Activated naive CD8-positive, alpha-beta T cell treated with anti-CD3 and anti-CD28 coated beads, Interleukin-2, amount 50 U/mL, for 16 hours (primary cell): ENCODE measurements at regions not wholly inside any gene's neighbourhood (a gene's known extent, or its start where the extent isn't known, plus 50 kb on each side); places are given as distances from the start of the nearest gene placed in this dataset.
A peak's percentile ranks its signal among the peaks of the same experiment; 100 is the strongest.

Source experiments
- DNase-seq: peaks from one replicate; pipeline ENCODE4 v3.0.0-alpha.2; 2020; ENCODE audit warnings: low read depth, low spot score

GRCh38 chr12:4052691-4053090 is 179.5 kb upstream of the PARP11 start:
- DNase-seq = no peak

- DNase-seq = no peak
Observed at GRCh38 chr12:4051596-4051995, 178.4 kb upstream of the PARP11 start.

- DNase-seq = no peak
Observed at GRCh38 chr12:4050340-4050739, 177.1 kb upstream of the PARP11 start.

- no peak for DNase-seq
Observed at GRCh38 chr12:4049298-4050080, 176.3 kb upstream of the PARP11 start.

- no peak for DNase-seq
Observed at GRCh38 chr12:4047421-4047820, 174.2 kb upstream of the PARP11 start.

- no peak for DNase-seq
Observed at GRCh38 chr12:4046495-4046840, 173.3 kb upstream of the PARP11 start.

GRCh38 chr12:4045786-4046494 is 172.7 kb upstream of the PARP11 start:
- no peak for DNase-seq

GRCh38 chr12:4044736-4045730 is 171.8 kb upstream of the PARP11 start:
- DNase-seq = no peak

- DNase-seq = no peak
Observed at GRCh38 chr12:4044101-4044500, 170.9 kb upstream of the PARP11 start.

GRCh38 chr12:4041187-4041885 is 168.1 kb upstream of the PARP11 start:
- no peak for DNase-seq

- DNase-seq = no peak
Observed at GRCh38 chr12:4039931-4040330, 166.7 kb upstream of the PARP11 start.

GRCh38 chr12:4037747-4038312 is 164.6 kb upstream of the PARP11 start:
- DNase-seq = no peak

- no peak for DNase-seq
Observed at GRCh38 chr12:4036671-4037271, 163.6 kb upstream of the PARP11 start.

GRCh38 chr12:4034921-4035320 is 161.7 kb upstream of the PARP11 start:
- DNase-seq = no peak

- no peak for DNase-seq
Observed at GRCh38 chr12:4032924-4033615, 159.9 kb upstream of the PARP11 start.

- no peak for DNase-seq
Observed at GRCh38 chr12:4031703-4032291, 158.6 kb upstream of the PARP11 start.

- DNase-seq = peak; percentile 53
Observed at GRCh38 chr12:4030929-4031702, 157.9 kb upstream of the PARP11 start.

- peak; percentile 58 for DNase-seq
Observed at GRCh38 chr12:4027412-4027811, 154.2 kb upstream of the PARP11 start.

- DNase-seq = no peak
Observed at GRCh38 chr12:4026517-4026916, 153.3 kb upstream of the PARP11 start.
